Calu3 (cell line): ENCODE measurements at regions not wholly inside any gene's neighbourhood (a gene's known extent, or its start where the extent isn't known, plus 50 kb on each side); places are given as distances from the start of the nearest gene placed in this dataset.

Source experiments
- BruUV-seq: library from RNA; stranded (reverse); fragments of 400-500 nt; replicated peaks from 2 replicates; lab custom pipeline; 2021; lab: Mats Ljungman, UMichigan
- CTCF ChIA-PET: fragments of 300-600 bp; sonication (Branson Sonifier 250); formaldehyde crosslinking; loops from one replicate; lab custom pipeline; 2022; ENCODE audit warnings: antibody characterized with exemption; lab: Charles Lee
- DNase-seq: peaks from one replicate; pipeline ENCODE4 v3.0.0; 2022
- H3K27ac Mint-ChIP-seq: one replicate; pipeline ENCODE4 v1.8.0; 2022; ENCODE audit warnings: mixed read lengths; ENCODE audit not compliant: unreplicated experiment
- H3K27me3 Mint-ChIP-seq: one replicate; pipeline ENCODE4 v1.8.0; 2022; ENCODE audit warnings: mixed read lengths; ENCODE audit not compliant: unreplicated experiment
- H3K36me3 Mint-ChIP-seq: one replicate; pipeline ENCODE4 v1.8.0; 2022; ENCODE audit warnings: mild to moderate bottlenecking, moderate library complexity, mixed read lengths; ENCODE audit not compliant: insufficient read depth, unreplicated experiment
- H3K4me1 Mint-ChIP-seq: one replicate; pipeline ENCODE4 v1.8.0; 2022; ENCODE audit warnings: mild to moderate bottlenecking, low read depth, mixed read lengths; ENCODE audit not compliant: unreplicated experiment
- H3K4me3 Mint-ChIP-seq: one replicate; pipeline ENCODE4 v1.8.0; 2022; ENCODE audit warnings: mild to moderate bottlenecking, low read depth, moderate library complexity, mixed read lengths; ENCODE audit not compliant: unreplicated experiment
- H3K9me3 Mint-ChIP-seq: one replicate; pipeline ENCODE4 v1.8.0; 2022; ENCODE audit warnings: low read depth, mixed read lengths; ENCODE audit not compliant: unreplicated experiment
- CTCF ChIP-seq: fragments of 200-600 bp; IDR thresholded peaks from one replicate; pipeline ENCODE4 v1.8.0; 2022; ENCODE audit warnings: antibody characterized with exemption; ENCODE audit not compliant: unreplicated experiment
- intact Hi-C: fragments of 100-400 bp; cut with micrococcal nuclease; formaldehyde crosslinking; loops from one replicate; pipeline ENCODE4 v1.10.0; 2022; ENCODE audit not compliant: unreplicated experiment

GRCh38 chr11:112644410-112645131, 316.6 kb upstream of the NCAM1 start:
- CTCF ChIA-PET, result no interaction called here

GRCh38 chr11:112649856-112650255, 311.4 kb upstream of the NCAM1 start:
- CTCF ChIA-PET, result no interaction called here
- H3K27me3 Mint-ChIP-seq, result no peaks in the 10 kb centered on the region

More at GRCh38 chr11:112644410-112645131, 316.6 kb upstream of the NCAM1 start:
- no TSS peak for BruUV-seq
- intact Hi-C loops, result no loop called here
- Mint-ChIP-seq H3K27me3 (no peaks in the 10 kb centered on the region), H3K36me3 (no peaks in the 10 kb centered on the region), H3K9me3 (peaks cover 5% of the 10 kb centered on the region), H3K27ac (no peak overlapping the region), H3K4me1 (no peaks in the 10 kb centered on the region), H3K4me3 (no peak overlapping the region)
- no peak for DNase-seq
- TF ChIP-seq CTCF, result no peak

GRCh38 chr11:112650527-112650926, 310.7 kb upstream of the NCAM1 start:
- no peak overlapping the region for H3K4me3 Mint-ChIP-seq
- no peak for TF ChIP-seq CTCF
- no TSS peak for BruUV-seq
- no peaks in the 10 kb centered on the region for H3K36me3 Mint-ChIP-seq
- no peak for DNase-seq
- H3K27ac Mint-ChIP-seq, result no peak overlapping the region
- H3K27me3 Mint-ChIP-seq, result no peaks in the 10 kb centered on the region
- CTCF ChIA-PET, result no interaction called here
- H3K4me1 Mint-ChIP-seq, result no peaks in the 10 kb centered on the region
- H3K9me3 Mint-ChIP-seq, result no peaks in the 10 kb centered on the region
- intact Hi-C loops, result no loop called here

More at GRCh38 chr11:112649856-112650255, 311.4 kb upstream of the NCAM1 start:
- no TSS peak for BruUV-seq
- no peak overlapping the region for H3K4me3 Mint-ChIP-seq
- H3K4me1 Mint-ChIP-seq, result no peaks in the 10 kb centered on the region
- DNase-seq, result no peak
- intact Hi-C loops, result no loop called here
- no peak overlapping the region for H3K27ac Mint-ChIP-seq
- H3K36me3 Mint-ChIP-seq, result no peaks in the 10 kb centered on the region
- TF ChIP-seq CTCF, result no peak
- H3K9me3 Mint-ChIP-seq, result no peaks in the 10 kb centered on the region

- CTCF ChIA-PET, result no interaction called here
- Mint-ChIP-seq H3K36me3 (no peaks in the 10 kb centered on the region), H3K9me3 (peaks cover 1% of the 10 kb centered on the region), H3K27ac (no peak overlapping the region), H3K27me3 (no peaks in the 10 kb centered on the region), H3K4me3 (no peak overlapping the region), H3K4me1 (peaks cover under 1% of the 10 kb centered on the region)
- intact Hi-C loops, result no loop called here
- BruUV-seq, result no TSS peak
- DNase-seq, result no peak
- TF ChIP-seq CTCF, result no peak
These were observed 309.8 kb upstream of the NCAM1 start for GRCh38 chr11:112651386-112651785.
